ENCODE measurements at regions not wholly inside any gene's neighbourhood (a gene's known extent, or its start where the extent isn't known, plus 50 kb on each side); places are given as distances from the start of the nearest gene placed in this dataset.

- no peak for TF ChIP-seq CTCF (IDR thresholded peaks at IDR 0.05; ENCODE audit: unreplicated experiment in 3 of 3)
- Mint-ChIP-seq H3K4me1 (peaks cover 6% of the 10 kb centered on the region), H3K27me3 (ENCODE audit: low read depth) (peaks cover 9% of the 10 kb centered on the region), H3K27ac (no peak overlapping the region), H3K36me3 (ENCODE audit: low read depth) (no peaks in the 10 kb centered on the region), H3K4me3 (no peak overlapping the region), H3K9me3 (no peaks in the 10 kb centered on the region)
Measured at GRCh38 chr19:13666165-13666564, 98.2 kb upstream of the MRI1 start.

- no peaks in the 10 kb centered on the region for H3K36me3 Mint-ChIP-seq (ENCODE audit: low read depth)
- H3K27ac Mint-ChIP-seq, result peak overlapping the region in 2 of 3 experiments; percentile 41 to 86
- no peaks in the 10 kb centered on the region for H3K9me3 Mint-ChIP-seq
- H3K4me1 Mint-ChIP-seq, result peaks cover 6% of the 10 kb centered on the region
- no peak overlapping the region for H3K4me3 Mint-ChIP-seq
- TF ChIP-seq CTCF (IDR thresholded peaks at IDR 0.05; ENCODE audit: unreplicated experiment in 3 of 3), result no peak
- peaks cover 9% of the 10 kb centered on the region for H3K27me3 Mint-ChIP-seq (ENCODE audit: low read depth)
Measured at GRCh38 chr19:13665125-13665905, 99.0 kb upstream of the MRI1 start.

- Mint-ChIP-seq H3K36me3 (ENCODE audit: low read depth) (no peaks in the 10 kb centered on the region), H3K27me3 (ENCODE audit: low read depth) (peaks cover 4% of the 10 kb centered on the region), H3K9me3 (peaks cover 5% of the 10 kb centered on the region), H3K27ac (no peak overlapping the region), H3K4me1 (no peaks in the 10 kb centered on the region), H3K4me3 (no peak overlapping the region)
- no peak for TF ChIP-seq CTCF (IDR thresholded peaks at IDR 0.05; ENCODE audit: unreplicated experiment in 3 of 3)
Measured at GRCh38 chr19:13652810-13653590, 111.3 kb upstream of the MRI1 start.

- Mint-ChIP-seq H3K4me3 (no peak overlapping the region), H3K36me3 (ENCODE audit: low read depth) (no peaks in the 10 kb centered on the region), H3K27ac (no peak overlapping the region), H3K9me3 (peaks cover 12% of the 10 kb centered on the region), H3K4me1 (peaks cover 6% of the 10 kb centered on the region), H3K27me3 (ENCODE audit: low read depth) (no peaks in the 10 kb centered on the region)
- no peak for TF ChIP-seq CTCF (IDR thresholded peaks at IDR 0.05; ENCODE audit: unreplicated experiment in 3 of 3)
Measured at GRCh38 chr19:13646758-13647157, 117.6 kb upstream of the MRI1 start.

- Mint-ChIP-seq H3K4me3 (no peak overlapping the region), H3K4me1 (peaks cover 6% of the 10 kb centered on the region), H3K27me3 (ENCODE audit: low read depth) (no peaks in the 10 kb centered on the region), H3K9me3 (peaks cover 14% of the 10 kb centered on the region), H3K27ac (no peak overlapping the region), H3K36me3 (ENCODE audit: low read depth) (no peaks in the 10 kb centered on the region)
- no peak for TF ChIP-seq CTCF (IDR thresholded peaks at IDR 0.05; ENCODE audit: unreplicated experiment in 3 of 3)
Measured at GRCh38 chr19:13644645-13645044, 119.7 kb upstream of the MRI1 start.

Measured in nephron (organoid).